ENCODE measurements at regions not wholly inside any gene's neighbourhood (a gene's known extent, or its start where the extent isn't known, plus 50 kb on each side); places are given as distances from the start of the nearest gene placed in this dataset.

- DNase-seq (ENCODE audit: low read depth) = peak; percentile 23
These were observed 151.8 kb upstream of the PTPRM start for GRCh38 chr18:7415081-7415894.

DNA sequence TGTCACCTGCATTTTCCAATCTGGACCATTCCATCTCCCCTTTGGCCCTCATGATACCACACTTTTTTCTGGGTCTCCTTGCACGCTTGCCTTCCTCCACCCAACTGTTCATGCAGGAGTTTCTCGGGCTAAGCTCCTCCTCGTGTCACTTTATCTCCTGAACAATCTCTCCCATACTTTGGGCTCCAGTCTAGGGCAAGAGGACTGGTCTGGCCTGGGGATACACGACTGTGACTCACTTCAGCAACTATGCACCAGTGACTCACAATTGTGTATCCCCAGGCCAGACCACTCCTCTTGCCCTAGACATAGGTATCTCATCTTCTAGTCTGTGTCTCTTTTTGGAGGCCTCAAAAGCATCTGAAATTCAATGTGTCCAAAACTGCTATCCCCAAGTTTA is 149.4 kb upstream of the PTPRM start:
- DNase-seq (ENCODE audit: low read depth) = peak; percentile 93

- no peak for DNase-seq (ENCODE audit: low read depth)
These were observed 137.3 kb upstream of the PTPRM start for GRCh38 chr18:7429831-7430230.

DNA sequence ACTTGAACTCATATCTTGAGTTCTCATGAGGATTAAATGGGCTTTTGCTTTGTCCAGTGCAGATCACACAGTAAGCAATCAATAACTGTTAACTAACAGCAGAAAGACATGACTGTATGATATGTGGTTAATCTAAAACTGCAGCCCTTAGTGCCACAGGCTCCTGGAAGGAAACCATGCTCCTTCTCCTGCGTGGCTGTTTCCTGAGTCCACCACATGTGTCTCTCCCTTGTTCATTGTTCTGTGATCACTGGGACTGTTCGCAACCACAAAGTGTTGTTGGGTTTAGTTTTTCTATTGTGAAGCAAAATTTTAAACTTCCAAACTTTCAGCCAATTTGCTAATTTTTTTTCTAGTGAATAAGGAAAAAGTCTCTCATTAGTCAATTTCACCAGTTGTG is 130.9 kb upstream of the PTPRM start:
- no peak for DNase-seq (ENCODE audit: low read depth)

DNA sequence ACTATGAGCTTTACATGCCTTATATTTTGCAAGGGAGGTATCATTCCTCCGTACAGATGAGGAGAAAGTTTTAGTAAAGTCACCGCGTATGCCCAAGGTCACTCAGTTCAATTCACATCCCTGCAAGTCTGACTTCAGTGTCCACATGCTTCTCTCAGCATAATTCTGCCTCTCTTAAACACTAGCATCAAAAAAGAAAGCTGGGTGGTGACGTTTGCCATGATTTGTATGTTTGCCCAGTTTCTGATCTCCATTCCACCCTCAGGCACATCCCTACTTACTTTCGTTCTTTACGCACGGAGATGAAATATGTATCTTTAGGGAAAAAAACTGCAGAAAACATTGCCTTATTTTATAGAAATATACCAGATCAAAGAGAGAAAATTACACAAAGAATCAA is 129.2 kb upstream of the PTPRM start:
- DNase-seq (ENCODE audit: low read depth) = no peak

DNA sequence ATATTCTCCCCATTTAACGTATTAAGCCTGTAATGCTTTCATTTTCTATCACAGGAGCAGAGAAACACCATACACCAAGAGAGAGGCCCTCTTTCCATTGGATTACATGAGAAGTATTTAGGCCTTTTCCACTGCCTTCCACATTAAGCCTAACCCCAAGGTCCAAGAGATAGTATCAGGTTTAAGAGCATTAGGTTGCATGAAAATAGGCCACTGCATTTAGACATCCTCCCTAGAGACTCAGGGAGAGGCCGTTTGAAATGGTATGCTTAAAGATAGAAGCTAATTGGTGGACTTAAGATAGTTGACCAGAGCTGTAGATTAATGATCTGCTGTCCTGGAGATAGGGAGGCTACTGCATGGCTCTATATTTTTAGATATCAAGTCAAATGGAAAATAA is 128.5 kb upstream of the PTPRM start:
- DNase-seq (ENCODE audit: low read depth) = no peak

GRCh38 chr18:7447318-7448028 is 119.6 kb upstream of the PTPRM start:
- DNase-seq (ENCODE audit: low read depth) = no peak

- DNase-seq (ENCODE audit: low read depth) = peak; percentile 14
These were observed 114.8 kb upstream of the PTPRM start for GRCh38 chr18:7452331-7452730.

DNA sequence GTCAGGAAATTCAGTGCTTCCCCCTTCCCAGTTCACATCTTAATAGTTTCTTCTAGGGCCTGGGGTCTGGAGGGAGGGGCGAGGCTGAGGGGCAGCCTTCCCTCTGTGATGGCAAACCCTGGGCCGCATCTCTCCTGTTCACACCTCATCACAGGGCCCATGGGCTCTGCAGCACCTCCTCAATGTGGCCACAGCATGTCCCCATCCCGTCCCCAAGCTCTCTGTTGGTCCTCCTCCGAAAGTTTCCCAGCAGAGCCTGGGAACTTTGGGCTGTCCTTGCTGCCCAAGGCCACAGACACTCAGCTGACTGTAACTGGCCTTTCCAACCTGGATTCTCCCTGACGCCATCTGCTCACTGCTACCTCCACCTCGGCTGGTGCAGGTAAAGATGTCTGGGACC is 112.7 kb upstream of the PTPRM start:
- DNase-seq (ENCODE audit: low read depth) = no peak

DNA sequence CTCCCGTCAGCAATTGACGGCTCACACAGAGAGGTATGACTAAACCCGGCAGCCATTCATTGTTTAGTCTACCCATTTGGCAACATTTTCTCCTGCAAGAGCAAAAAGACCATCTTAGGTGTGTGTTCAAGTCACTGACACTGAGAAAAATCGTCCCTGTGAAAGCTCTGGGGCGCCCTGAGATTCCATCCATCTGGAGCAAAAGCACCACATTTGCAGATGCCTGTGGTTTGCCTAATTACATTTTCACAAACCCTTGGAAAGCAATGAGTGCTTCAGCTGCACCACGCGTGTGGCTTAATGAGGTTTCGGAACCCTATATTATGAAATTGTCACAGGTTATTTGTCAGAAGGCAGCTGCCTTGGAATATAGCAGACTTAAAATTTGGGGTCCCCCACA is 110.7 kb upstream of the PTPRM start:
- DNase-seq (ENCODE audit: low read depth) = no peak

GRCh38 chr18:7457262-7457661 is 109.9 kb upstream of the PTPRM start:
- no peak for DNase-seq (ENCODE audit: low read depth)

- no peak for DNase-seq (ENCODE audit: low read depth)
These were observed 108.2 kb upstream of the PTPRM start for GRCh38 chr18:7458884-7459283.

DNA sequence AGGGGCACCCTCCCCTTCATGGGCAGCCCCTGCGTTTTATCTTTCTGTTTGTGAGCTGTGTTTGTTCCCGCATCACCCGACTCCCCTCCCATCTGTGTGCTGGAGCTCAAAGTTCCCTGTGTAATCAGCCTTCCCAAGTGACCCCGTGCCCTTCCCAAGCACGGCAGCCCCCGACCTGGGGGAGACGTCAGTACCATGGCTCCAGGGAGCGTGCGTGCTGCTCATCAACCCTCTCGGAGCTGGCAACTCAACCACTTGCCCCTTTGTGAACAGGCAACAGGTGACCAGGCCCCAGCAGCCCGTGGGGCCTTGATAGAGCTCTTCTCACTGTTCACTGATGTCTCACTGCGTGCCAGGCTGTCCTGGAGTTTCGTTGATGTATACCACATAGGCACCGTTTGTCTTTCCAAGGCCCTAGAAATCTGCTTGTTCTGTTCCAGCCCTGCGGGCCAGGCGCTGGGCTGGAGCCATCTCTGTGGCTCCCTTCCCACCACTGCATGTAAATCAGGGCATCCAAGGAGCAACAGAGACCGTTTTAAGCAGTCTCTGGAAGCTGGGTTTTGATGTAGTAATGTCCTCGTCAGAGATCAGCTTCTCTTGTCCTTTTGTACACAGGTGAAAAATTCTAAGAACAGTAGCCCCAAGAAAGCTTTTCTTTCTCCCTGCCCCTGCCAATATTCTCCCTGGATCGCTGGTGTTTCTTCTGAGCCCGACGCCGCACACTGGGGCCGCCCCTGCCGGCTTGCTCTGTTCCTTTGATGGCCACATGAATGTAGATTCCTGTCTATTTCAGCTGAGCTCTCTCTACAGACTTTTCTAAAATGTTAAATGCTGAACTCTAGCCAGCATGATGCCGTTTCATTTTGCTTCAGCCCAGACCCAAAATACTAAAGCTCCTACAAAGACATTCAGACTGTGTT is 107.0 kb upstream of the PTPRM start:
- peak; percentile 13 for DNase-seq (ENCODE audit: low read depth)

DNA sequence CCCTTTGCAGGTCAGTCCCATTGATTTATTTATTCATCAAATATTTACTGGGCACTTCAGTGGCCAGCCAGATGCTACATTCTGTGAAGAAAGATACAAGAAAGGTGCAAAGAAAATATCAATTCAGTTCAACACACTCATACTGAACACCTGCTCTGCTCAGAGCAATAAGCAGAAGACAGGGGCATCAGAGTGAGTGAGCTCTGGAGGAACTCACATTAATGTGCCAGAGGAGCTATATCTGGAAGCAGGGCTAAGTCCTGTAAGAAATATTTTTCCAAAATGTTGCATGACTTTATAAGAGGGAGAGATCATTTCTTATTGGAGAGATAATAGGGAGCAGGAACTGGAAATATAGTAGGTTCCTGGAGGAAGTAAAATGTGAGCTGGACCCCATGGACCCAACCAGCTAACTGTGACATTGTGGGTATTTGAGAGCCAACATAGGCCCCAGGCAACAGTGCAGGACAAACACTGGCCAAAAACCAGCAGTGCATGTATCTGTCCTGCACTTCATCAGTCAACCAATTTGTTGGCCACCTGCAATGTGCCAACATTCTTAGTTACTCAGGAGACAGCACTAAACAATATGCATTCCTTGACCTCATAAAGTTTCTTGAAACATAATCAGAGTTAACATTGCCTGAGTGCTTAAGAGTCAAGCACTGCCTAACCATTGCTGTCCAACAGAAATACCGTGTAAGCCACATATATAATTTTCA is 102.7 kb upstream of the PTPRM start:
- no peak for DNase-seq (ENCODE audit: low read depth)

DNA sequence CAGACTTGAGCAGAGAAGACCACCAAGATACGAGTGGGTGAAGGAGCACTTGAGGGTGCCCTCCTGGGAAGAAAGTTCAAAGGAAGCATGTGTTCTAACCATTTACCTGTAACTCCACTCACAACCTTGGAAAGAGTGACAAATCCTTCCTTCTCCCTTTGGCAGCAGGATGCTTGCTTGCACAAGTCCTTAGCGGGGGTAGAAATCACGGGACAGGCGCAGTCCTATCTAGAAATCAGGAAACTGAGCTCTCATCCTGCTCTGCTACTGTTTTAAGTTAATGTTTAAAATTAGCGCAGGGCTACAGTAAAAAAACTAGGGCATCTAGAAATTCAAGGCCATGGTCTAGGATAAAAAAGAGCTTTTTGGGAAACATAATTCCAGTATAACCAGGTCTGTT is 100.9 kb upstream of the PTPRM start:
- no peak for DNase-seq (ENCODE audit: low read depth)

DNA sequence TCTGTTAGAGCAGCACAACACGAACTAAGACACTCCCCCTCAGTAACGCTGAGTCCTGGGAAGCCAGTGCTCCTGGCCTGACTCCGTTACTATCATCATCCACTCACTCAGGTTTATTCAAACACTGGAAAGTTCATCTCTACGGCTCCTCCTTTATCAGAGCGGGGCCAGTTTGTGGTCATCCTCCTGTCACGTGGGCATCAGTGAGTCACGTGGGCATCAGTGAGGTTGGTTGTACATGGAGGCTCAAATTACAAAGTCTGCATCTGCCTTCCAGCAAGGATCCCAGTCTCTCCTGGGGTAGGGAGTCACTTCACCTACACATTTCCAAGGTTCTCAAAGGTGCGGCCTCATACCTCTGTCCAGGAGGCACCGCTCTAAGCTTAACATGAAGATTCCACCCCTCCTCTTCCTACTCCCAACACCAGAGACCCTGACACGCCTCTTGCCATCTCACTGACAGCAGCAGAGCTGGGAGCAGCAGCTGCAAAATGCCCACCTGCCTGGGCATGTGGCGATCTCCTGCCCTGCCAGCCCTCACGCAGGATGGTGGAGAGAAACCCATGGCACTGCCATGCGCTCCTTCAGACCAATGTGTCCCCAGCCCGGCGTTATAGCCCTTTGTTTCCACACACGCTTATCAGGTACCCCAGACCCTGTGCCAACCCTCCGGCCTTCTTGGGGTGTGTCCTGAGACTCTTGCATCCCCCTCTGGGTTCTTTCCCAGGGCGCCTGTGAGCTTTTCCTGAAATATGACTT is 99.2 kb upstream of the PTPRM start:
- peak; percentile 19 for DNase-seq (ENCODE audit: low read depth)

DNA sequence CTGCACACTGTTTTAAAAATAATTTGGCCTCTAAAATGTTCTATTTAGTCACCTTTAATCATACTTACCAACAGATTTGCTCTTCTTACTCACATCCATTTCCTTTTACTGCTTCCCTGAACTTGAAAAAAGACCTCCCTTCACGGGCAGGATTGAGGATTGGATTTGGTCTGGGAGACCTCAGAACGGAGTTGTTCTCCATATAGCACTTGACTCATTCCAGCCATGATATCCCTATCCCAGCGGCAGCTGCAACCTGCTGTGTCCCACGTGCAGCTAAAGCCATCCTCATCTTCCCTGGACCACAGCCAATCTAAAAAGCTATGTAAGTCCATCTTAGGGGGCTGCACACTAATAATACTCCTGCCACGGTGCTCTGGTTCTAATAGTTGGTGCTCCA is 97.0 kb upstream of the PTPRM start:
- no peak for DNase-seq (ENCODE audit: low read depth)

- DNase-seq (ENCODE audit: low read depth) = no peak
These were observed 96.6 kb upstream of the PTPRM start for GRCh38 chr18:7470503-7470902.

DNA sequence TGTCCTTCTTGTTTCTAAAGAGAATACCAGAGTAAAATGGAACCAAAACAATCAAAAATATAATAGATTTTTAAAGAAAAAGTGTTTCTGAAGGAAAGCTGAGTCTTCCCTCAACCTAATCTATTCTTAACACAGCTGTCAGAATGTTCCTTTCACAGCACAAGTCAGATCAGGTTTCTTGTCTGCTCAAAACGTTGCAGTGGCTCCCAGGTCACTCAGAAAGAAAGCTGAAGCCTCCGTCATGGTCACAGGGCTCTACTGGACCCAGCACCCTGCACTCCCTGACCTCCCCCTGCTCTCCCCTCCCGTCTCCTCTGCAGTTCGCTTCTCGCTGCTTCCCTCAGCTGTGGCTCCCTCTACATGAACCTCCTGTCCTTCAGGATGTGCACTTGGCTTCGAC is 90.7 kb upstream of the PTPRM start:
- no peak for DNase-seq (ENCODE audit: low read depth)

- no peak for DNase-seq (ENCODE audit: low read depth)
These were observed 87.4 kb upstream of the PTPRM start for GRCh38 chr18:7479756-7480155.

- DNase-seq (ENCODE audit: low read depth) = no peak
These were observed 86.2 kb upstream of the PTPRM start for GRCh38 chr18:7480879-7481278.
